HCT116 (cell line): ENCODE measurements at regions not wholly inside any gene's neighbourhood (a gene's known extent, or its start where the extent isn't known, plus 50 kb on each side); places are given as distances from the start of the nearest gene placed in this dataset.

Source experiments
- ATAC-seq: fragments of 200-7000 bp; cut with Tn5 transposase; 2 replicates; pipeline ENCODE4 v1.9.1; 2020; ENCODE audit warnings: mild to moderate bottlenecking, moderate library complexity
- BruUV-seq: library from RNA; stranded (reverse); fragments of 400-500 nt; replicated peaks from 2 replicates; lab custom pipeline; 2021; lab: Mats Ljungman, UMichigan
- CTCF ChIA-PET: fragments of 300-600 bp; sonication (Branson Sonifier 250); formaldehyde crosslinking; loops from one replicate; lab custom pipeline; 2021; ENCODE audit warnings: antibody characterized with exemption; lab: Charles Lee
- POLR2A ChIA-PET: fragments of 300-600, 350-600 bp; sonication (Branson Sonifier 250); formaldehyde crosslinking; loops from one replicate; lab custom pipeline; 2021; ENCODE audit warnings: antibody characterized with exemption; lab: Charles Lee
- RAD21 ChIA-PET, 2 experiments: fragments of 300-600 bp; sonication (Branson Sonifier 250); formaldehyde crosslinking; loops; one replicate each; lab custom pipeline; 2023; ENCODE audit warnings: low total read pairs in 2 of 2; ENCODE audit not compliant: uncharacterized antibody in 2 of 2, unreplicated experiment in 2 of 2, low non-redundant PET in 1 of 2; lab: Charles Lee
- DNase-seq: peaks from one replicate; pipeline ENCODE4 v3.0.0-alpha.2; 2010; ENCODE audit warnings: low read depth, low spot score
- H2AFZ ChIP-seq: fragments of 200-600 bp; shearing (Covaris generic), sonication (generic); 2 replicates; pipeline ENCODE4 v1.6.1; 2017; ENCODE audit warnings: low read depth, mixed run types, mixed read lengths, antibody characterized with exemption, low read length; ENCODE audit not compliant: poor library complexity, severe bottlenecking
- H3K27ac ChIP-seq: 2 replicates; pipeline ENCODE4 v1.5.1; 2012; ENCODE audit warnings: low read depth, low read length
- H3K27me3 ChIP-seq: fragments of 200-600 bp; sonication (generic); 2 replicates; pipeline ENCODE4 v1.6.1; 2016; ENCODE audit warnings: mixed run types, low read length, mixed read lengths; ENCODE audit not compliant: insufficient read depth
- H3K36me3 ChIP-seq, 2 experiments: fragments of 200-500 bp in 1 of 2; fragments of 200-600 bp in 1 of 2; sonication (Bioruptor generic) in 1 of 2; sonication (generic) in 1 of 2; 2 replicates each; pipeline versions ENCODE4 v1.5.1 to v1.6.1; 2014 to 2016; ENCODE audit warnings: low read length in 2 of 2, inconsistent platforms in 1 of 2, mixed read lengths in 1 of 2, mixed run types in 1 of 2; ENCODE audit not compliant: insufficient read depth in 2 of 2, control insufficient read depth in 1 of 2
- H3K4me1 ChIP-seq, 2 experiments: fragments of 200-600 bp in 1 of 2; sonication (generic) in 1 of 2; 2 replicates each; pipeline versions ENCODE4 v1.5.1 to v1.6.1; 2012 to 2017; ENCODE audit warnings: low read length in 2 of 2, inconsistent platforms in 1 of 2, mild to moderate bottlenecking in 1 of 2, mixed read lengths in 1 of 2, mixed run types in 1 of 2, moderate library complexity in 1 of 2; ENCODE audit not compliant: insufficient read depth in 2 of 2, control insufficient read depth in 1 of 2
- H3K4me2 ChIP-seq: fragments of 200-600 bp; sonication (generic); 2 replicates; pipeline ENCODE4 v1.6.1; 2017; ENCODE audit warnings: mixed run types, low read length, mixed read lengths
- H3K4me3 ChIP-seq, 2 experiments: fragments of 200-600 bp in 1 of 2; sonication (generic) in 1 of 2; replicated peaks in 1 of 2; 2 replicates each; pipeline ENCODE4 v1.5.1; 2011 to 2016; ENCODE audit warnings: low read length in 2 of 2, control low read depth in 1 of 2, low read depth in 1 of 2, mild to moderate bottlenecking in 1 of 2, mixed read lengths in 1 of 2, mixed run types in 1 of 2
- H3K79me2 ChIP-seq: fragments of 200-600 bp; sonication (generic); 2 replicates; pipeline ENCODE4 v1.6.1; 2017; ENCODE audit warnings: mild to moderate bottlenecking, mixed run types, low read length, moderate library complexity, mixed read lengths; ENCODE audit not compliant: insufficient read depth
- H3K9ac ChIP-seq: fragments of 200-600 bp; sonication (generic); 2 replicates; pipeline ENCODE4 v1.6.1; 2016; ENCODE audit warnings: low read length, mixed read lengths
- H3K9me2 ChIP-seq: fragments of 200-600 bp; sonication (generic), shearing (Covaris generic); 2 replicates; pipeline ENCODE4 v1.6.1; 2017; ENCODE audit warnings: mixed run types, mild to moderate bottlenecking, moderate library complexity; ENCODE audit not compliant: insufficient read depth
- H3K9me3 ChIP-seq, 2 experiments: fragments of 200-500 bp in 1 of 2; fragments of 200-600 bp in 1 of 2; sonication (Bioruptor generic) in 1 of 2; sonication (generic) in 1 of 2; 2 replicates each; pipeline ENCODE4 v1.6.1; 2014 to 2017; ENCODE audit warnings: low read length in 2 of 2, mixed read lengths in 2 of 2, inconsistent platforms in 1 of 2, low read depth in 1 of 2, mild to moderate bottlenecking in 1 of 2, mixed run types in 1 of 2, moderate library complexity in 1 of 2; ENCODE audit not compliant: control insufficient read depth in 1 of 2, insufficient read depth in 1 of 2
- H4K20me1 ChIP-seq: fragments of 200-600 bp; sonication (generic), shearing (Covaris generic); 2 replicates; pipeline ENCODE4 v1.6.1; 2017; ENCODE audit warnings: mixed run types, mild to moderate bottlenecking, moderate library complexity; ENCODE audit not compliant: insufficient read depth
- CEBPB ChIP-seq: IDR thresholded peaks from 2 replicates; pipeline ENCODE4 v1.6.1; 2012; ENCODE audit warnings: low read depth
- EGR1 ChIP-seq: IDR thresholded peaks from 2 replicates; pipeline ENCODE4 v1.6.1; 2012; ENCODE audit warnings: low read depth
- ELF1 ChIP-seq: IDR thresholded peaks from 2 replicates; pipeline ENCODE4 v1.6.1; 2012; ENCODE audit warnings: low read depth, borderline replicate concordance
- EZH2phosphoT487 ChIP-seq: fragments of 200-600 bp; IDR thresholded peaks from 2 replicates; pipeline ENCODE4 v1.6.1; 2018; ENCODE audit warnings: antibody characterized with exemption, borderline replicate concordance
- FOSL1 ChIP-seq: IDR thresholded peaks from 2 replicates; pipeline ENCODE4 v1.6.1; 2012; ENCODE audit warnings: low read depth
- JUND ChIP-seq: IDR thresholded peaks from 2 replicates; pipeline ENCODE4 v1.6.1; 2012
- POLR2A ChIP-seq: IDR thresholded peaks from 2 replicates; pipeline ENCODE4 v1.7.0; 2011; ENCODE audit warnings: borderline replicate concordance; ENCODE audit not compliant: insufficient read depth, insufficient read length; ENCODE audit errors: extremely low read depth
- POLR2AphosphoS5 ChIP-seq: IDR thresholded peaks from 2 replicates; pipeline ENCODE4 v1.6.1; 2011; ENCODE audit warnings: mild to moderate bottlenecking, low read depth, low read length, moderate library complexity
- RAD21 ChIP-seq: IDR thresholded peaks from 2 replicates; pipeline ENCODE4 v1.6.1; 2012; ENCODE audit warnings: low read depth, mild to moderate bottlenecking
- SP1 ChIP-seq: IDR thresholded peaks from 2 replicates; pipeline ENCODE4 v1.6.1; 2012; ENCODE audit warnings: low read depth
- SRF ChIP-seq: IDR thresholded peaks from 2 replicates; pipeline ENCODE4 v1.6.1; 2012; ENCODE audit warnings: low read depth
- YY1 ChIP-seq: IDR thresholded peaks from 2 replicates; pipeline ENCODE4 v1.6.1; 2011; ENCODE audit warnings: low read length, low read depth, moderate library complexity, mild to moderate bottlenecking; ENCODE audit not compliant: insufficient replicate concordance; ENCODE audit errors: extremely low read depth
- ZFX ChIP-seq: fragments of 450-650 bp; IDR thresholded peaks from 2 replicates; pipeline ENCODE4 v1.6.1; 2017
- intact Hi-C: fragments of 100-400 bp; cut with micrococcal nuclease; formaldehyde crosslinking; loops from 2 replicates; pipeline ENCODE4 v1.10.0; 2022
- TF ChIP-seq, protein P1 (sequence below), 3 experiments: fragments of 200-600 bp in 1 of 3; sonication (generic) in 1 of 3; IDR thresholded peaks in 2 of 3; conservative IDR thresholded peaks in 1 of 3; 2 replicates each; pipeline ENCODE4 v1.5.1; 2012 to 2017; ENCODE audit warnings: low read depth in 2 of 3, low read length in 2 of 3, antibody characterized with exemption in 1 of 3, borderline replicate concordance in 1 of 3, control low read depth in 1 of 3, mild to moderate bottlenecking in 1 of 3, mixed read lengths in 1 of 3, mixed run types in 1 of 3, moderate library complexity in 1 of 3; ENCODE audit not compliant: insufficient read depth in 1 of 3

DNA sequence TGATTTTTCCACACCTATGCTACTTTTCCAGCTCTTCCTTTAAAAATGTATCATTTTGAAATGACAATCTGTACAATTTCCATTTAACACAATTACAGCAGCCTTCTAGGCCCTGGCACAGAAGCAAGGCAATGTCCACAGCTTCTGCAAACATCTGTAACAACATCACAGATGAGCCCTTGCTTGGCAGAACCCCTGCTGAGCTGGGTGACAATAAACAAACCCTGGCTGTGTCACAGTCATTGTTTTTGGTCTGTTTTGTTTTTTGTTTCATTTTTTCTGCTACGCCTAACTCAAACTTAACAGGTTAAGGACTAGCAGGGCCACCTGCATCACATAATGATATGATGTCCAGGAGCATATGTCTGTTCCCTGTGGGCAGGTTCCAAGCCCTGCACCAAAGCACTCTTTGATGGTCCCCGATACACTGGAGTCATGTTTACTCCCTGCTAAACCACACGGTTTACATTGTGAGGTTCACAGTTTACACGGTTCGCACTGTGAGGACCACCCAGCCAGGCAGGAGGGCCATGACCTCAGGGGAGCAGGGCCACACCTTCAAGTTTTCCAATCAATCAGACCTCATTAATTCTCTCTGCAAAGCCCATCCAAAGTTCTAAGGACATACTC lies 186.8 kb upstream of the CHRNA7 start:
- no peaks in the 10 kb centered on the region for H3K9me2 ChIP-seq
- no peaks in the 10 kb centered on the region for H3K36me3 ChIP-seq
- DNase-seq (no peak), ATAC-seq (no peak)
- ChIA-PET CTCF (no interaction called here), POLR2A (no interaction called here), RAD21 (no interaction called here)
- intact Hi-C loops: no loop called here
- H3K79me2 ChIP-seq: no peaks in the 10 kb centered on the region
- H3K9ac ChIP-seq: no peak overlapping the region
- peaks cover 0 to 3% of the 10 kb centered on the region in 2 experiments; a peak in 1 of 4 replicates for H3K4me1 ChIP-seq
- H3K27me3 ChIP-seq: no peaks in the 10 kb centered on the region
- TF ChIP-seq, protein P1, sequence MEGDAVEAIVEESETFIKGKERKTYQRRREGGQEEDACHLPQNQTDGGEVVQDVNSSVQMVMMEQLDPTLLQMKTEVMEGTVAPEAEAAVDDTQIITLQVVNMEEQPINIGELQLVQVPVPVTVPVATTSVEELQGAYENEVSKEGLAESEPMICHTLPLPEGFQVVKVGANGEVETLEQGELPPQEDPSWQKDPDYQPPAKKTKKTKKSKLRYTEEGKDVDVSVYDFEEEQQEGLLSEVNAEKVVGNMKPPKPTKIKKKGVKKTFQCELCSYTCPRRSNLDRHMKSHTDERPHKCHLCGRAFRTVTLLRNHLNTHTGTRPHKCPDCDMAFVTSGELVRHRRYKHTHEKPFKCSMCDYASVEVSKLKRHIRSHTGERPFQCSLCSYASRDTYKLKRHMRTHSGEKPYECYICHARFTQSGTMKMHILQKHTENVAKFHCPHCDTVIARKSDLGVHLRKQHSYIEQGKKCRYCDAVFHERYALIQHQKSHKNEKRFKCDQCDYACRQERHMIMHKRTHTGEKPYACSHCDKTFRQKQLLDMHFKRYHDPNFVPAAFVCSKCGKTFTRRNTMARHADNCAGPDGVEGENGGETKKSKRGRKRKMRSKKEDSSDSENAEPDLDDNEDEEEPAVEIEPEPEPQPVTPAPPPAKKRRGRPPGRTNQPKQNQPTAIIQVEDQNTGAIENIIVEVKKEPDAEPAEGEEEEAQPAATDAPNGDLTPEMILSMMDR (IDR thresholded peaks at IDR 0.05 in 2 of 3, conservative IDR thresholded peaks at IDR 0.05 in 1 of 3; ENCODE audit: borderline replicate concordance in 1 of 3, insufficient read depth in 1 of 3, low read depth in 2 of 3, low read length in 2 of 3): no peak
- TF ChIP-seq ZFX (no peak), EGR1 (no peak), JUND (no peak), ELF1 (no peak), POLR2A (no peak), RAD21 (no peak), FOSL1 (no peak), SP1 (no peak), YY1 (no peak), POLR2AphosphoS5 (no peak), EZH2phosphoT487 (no peak), SRF (no peak), CEBPB (no peak)
- H3K9me3 ChIP-seq: no peaks in the 10 kb centered on the region
- H3K27ac ChIP-seq: no peak overlapping the region
- no TSS peak for BruUV-seq
- no peak overlapping the region for H3K4me2 ChIP-seq
- H3K4me3 ChIP-seq: no peak overlapping the region
- H2AFZ ChIP-seq: no peak overlapping the region
- H4K20me1 ChIP-seq: no peaks in the 10 kb centered on the region
